GM18498 (cell line): ENCODE measurements at regions not wholly inside any gene's neighbourhood (a gene's known extent, or its start where the extent isn't known, plus 50 kb on each side); places are given as distances from the start of the nearest gene placed in this dataset.

Source experiments
- ATAC-seq: cut with Tn5 transposase; IDR thresholded peaks from one replicate; pipeline ENCODE4 v1.9.1; 2021; ENCODE audit warnings: mild to moderate bottlenecking, moderate library complexity; ENCODE audit not compliant: unreplicated experiment

- no peak for ATAC-seq
Measured at GRCh38 chr6:78577585-78577984, 289.8 kb upstream of the IRAK1BP1 start.

- ATAC-seq: no peak
Measured at GRCh38 chr6:78578430-78578829, 288.9 kb upstream of the IRAK1BP1 start.

GRCh38 chr6:78580923-78581322 lies 286.4 kb upstream of the IRAK1BP1 start:
- ATAC-seq: peak; percentile 85

GRCh38 chr6:78583079-78583478 lies 284.3 kb upstream of the IRAK1BP1 start:
- ATAC-seq: no peak

GRCh38 chr6:78589436-78589835 lies 277.9 kb upstream of the IRAK1BP1 start:
- no peak for ATAC-seq

- no peak for ATAC-seq
Measured at GRCh38 chr6:78593898-78594667, 273.3 kb upstream of the IRAK1BP1 start.

GRCh38 chr6:78594668-78595066 lies 272.7 kb upstream of the IRAK1BP1 start:
- no peak for ATAC-seq

GRCh38 chr6:78597966-78598365 lies 269.4 kb upstream of the IRAK1BP1 start:
- no peak for ATAC-seq

GRCh38 chr6:78598966-78599365 lies 268.4 kb upstream of the IRAK1BP1 start:
- ATAC-seq: no peak

GRCh38 chr6:78599526-78599925 lies 267.8 kb upstream of the IRAK1BP1 start:
- no peak for ATAC-seq

- no peak for ATAC-seq
Measured at GRCh38 chr6:78605909-78606446, 261.4 kb upstream of the IRAK1BP1 start.

GRCh38 chr6:78607189-78607588 lies 260.2 kb upstream of the IRAK1BP1 start:
- ATAC-seq: no peak

GRCh38 chr6:78611102-78611620 lies 256.2 kb upstream of the IRAK1BP1 start:
- ATAC-seq: no peak

- ATAC-seq: no peak
Measured at GRCh38 chr6:78611886-78612480, 255.4 kb upstream of the IRAK1BP1 start.

GRCh38 chr6:78614961-78615360 lies 252.4 kb upstream of the IRAK1BP1 start:
- peak; percentile 61 for ATAC-seq

GRCh38 chr6:78615430-78615904 lies 251.9 kb upstream of the IRAK1BP1 start:
- peak; percentile 90 for ATAC-seq

GRCh38 chr6:78618970-78619369 lies 248.4 kb upstream of the IRAK1BP1 start:
- ATAC-seq: no peak

- no peak for ATAC-seq
Measured at GRCh38 chr6:78623554-78623953, 243.8 kb upstream of the IRAK1BP1 start.

- no peak for ATAC-seq
Measured at GRCh38 chr6:78629154-78629721, 238.1 kb upstream of the IRAK1BP1 start.

- ATAC-seq: no peak
Measured at GRCh38 chr6:78629836-78630235, 237.5 kb upstream of the IRAK1BP1 start.

- no peak for ATAC-seq
Measured at GRCh38 chr6:78631976-78632375, 235.4 kb upstream of the IRAK1BP1 start.
